Mucosa of gallbladder (tissue), 1 donor: ENCODE measurements at regions not wholly inside any gene's neighbourhood (a gene's known extent, or its start where the extent isn't known, plus 50 kb on each side); places are given as distances from the start of the nearest gene placed in this dataset.
A peak's percentile ranks its signal among the peaks of the same experiment; 100 is the strongest.

Experiments
- DNase-seq: peaks from one replicate; pipeline ENCODE4 v3.0.0-alpha.2; 2020; ENCODE audit warnings: low spot score
- donor health status: DM: no; HTN: no; CAD: no.

- DNase-seq, result no peak
Observed at GRCh38 chr12:92304371-92305055, 158.9 kb upstream of the BTG1 start.

GRCh38 chr12:92302041-92302829 lies 156.6 kb upstream of the BTG1 start:
- DNase-seq, result no peak

- DNase-seq, result no peak
Observed at GRCh38 chr12:92301356-92301755, 155.7 kb upstream of the BTG1 start.

- no peak for DNase-seq
Observed at GRCh38 chr12:92300777-92301176, 155.1 kb upstream of the BTG1 start.

- DNase-seq, result no peak
Observed at GRCh38 chr12:92299744-92300143, 154.1 kb upstream of the BTG1 start.

GRCh38 chr12:92299344-92299743 lies 153.7 kb upstream of the BTG1 start:
- no peak for DNase-seq

- peak; percentile 13 for DNase-seq
Observed at GRCh38 chr12:92297932-92298696, 152.5 kb upstream of the BTG1 start.

GRCh38 chr12:92297405-92297804 lies 151.8 kb upstream of the BTG1 start:
- no peak for DNase-seq

GRCh38 chr12:92295523-92295922 lies 149.9 kb upstream of the BTG1 start:
- DNase-seq, result no peak

- no peak for DNase-seq
Observed at GRCh38 chr12:92294676-92295440, 149.2 kb upstream of the BTG1 start.

- no peak for DNase-seq
Observed at GRCh38 chr12:92292016-92292415, 146.4 kb upstream of the BTG1 start.

- no peak for DNase-seq
Observed at GRCh38 chr12:92290886-92291285, 145.2 kb upstream of the BTG1 start.

- no peak for DNase-seq
Observed at GRCh38 chr12:92290350-92290695, 144.7 kb upstream of the BTG1 start.

GRCh38 chr12:92289629-92290349 lies 144.1 kb upstream of the BTG1 start:
- DNase-seq, result no peak

GRCh38 chr12:92288561-92288960 lies 142.9 kb upstream of the BTG1 start:
- no peak for DNase-seq

- DNase-seq, result no peak
Observed at GRCh38 chr12:92278378-92278828, 132.8 kb upstream of the BTG1 start.

GRCh38 chr12:92277795-92278194 lies 132.1 kb upstream of the BTG1 start:
- no peak for DNase-seq

- DNase-seq, result no peak
Observed at GRCh38 chr12:92276276-92276675, 130.6 kb upstream of the BTG1 start.

- DNase-seq, result no peak
Observed at GRCh38 chr12:92275443-92276154, 130.0 kb upstream of the BTG1 start.

- DNase-seq, result no peak
Observed at GRCh38 chr12:92273076-92273475, 127.4 kb upstream of the BTG1 start.
